PC-9 (cell line): ENCODE measurements at regions not wholly inside any gene's neighbourhood (a gene's known extent, or its start where the extent isn't known, plus 50 kb on each side); places are given as distances from the start of the nearest gene placed in this dataset.

Experiments used
- EZH2 ChIP-seq: fragments of 200-600 bp; sonication (generic); IDR thresholded peaks from 2 replicates; pipeline ENCODE4 v1.8.0; 2017; ENCODE audit warnings: antibody characterized with exemption, low read depth
- TF ChIP-seq, protein P1 (sequence below): fragments of 200-600 bp; sonication (generic); conservative IDR thresholded peaks from 2 replicates; pipeline ENCODE4 v1.6.1; 2017; ENCODE audit warnings: mixed run types, antibody characterized with exemption, mild to moderate bottlenecking, moderate library complexity

DNA sequence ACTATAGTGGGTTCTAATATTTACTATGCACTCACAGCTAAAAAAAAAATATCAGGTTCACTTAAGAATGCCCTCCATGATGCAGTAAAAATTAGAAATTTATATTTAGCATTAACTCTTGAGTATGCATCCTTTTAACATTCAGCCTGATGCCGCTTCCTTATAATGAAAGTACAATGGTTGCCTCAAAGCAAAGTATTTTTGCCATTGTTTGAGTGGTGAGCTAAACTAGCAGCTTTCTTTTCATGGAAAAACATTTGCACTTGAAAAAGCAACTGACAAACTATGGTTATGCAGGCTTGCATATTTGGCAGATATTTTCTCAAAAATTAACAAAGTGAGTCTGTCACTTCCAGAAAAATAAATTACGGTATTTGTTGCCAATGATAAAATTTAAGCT, 188.6 kb downstream of the SLC6A15 start:
- TF ChIP-seq, protein P1, sequence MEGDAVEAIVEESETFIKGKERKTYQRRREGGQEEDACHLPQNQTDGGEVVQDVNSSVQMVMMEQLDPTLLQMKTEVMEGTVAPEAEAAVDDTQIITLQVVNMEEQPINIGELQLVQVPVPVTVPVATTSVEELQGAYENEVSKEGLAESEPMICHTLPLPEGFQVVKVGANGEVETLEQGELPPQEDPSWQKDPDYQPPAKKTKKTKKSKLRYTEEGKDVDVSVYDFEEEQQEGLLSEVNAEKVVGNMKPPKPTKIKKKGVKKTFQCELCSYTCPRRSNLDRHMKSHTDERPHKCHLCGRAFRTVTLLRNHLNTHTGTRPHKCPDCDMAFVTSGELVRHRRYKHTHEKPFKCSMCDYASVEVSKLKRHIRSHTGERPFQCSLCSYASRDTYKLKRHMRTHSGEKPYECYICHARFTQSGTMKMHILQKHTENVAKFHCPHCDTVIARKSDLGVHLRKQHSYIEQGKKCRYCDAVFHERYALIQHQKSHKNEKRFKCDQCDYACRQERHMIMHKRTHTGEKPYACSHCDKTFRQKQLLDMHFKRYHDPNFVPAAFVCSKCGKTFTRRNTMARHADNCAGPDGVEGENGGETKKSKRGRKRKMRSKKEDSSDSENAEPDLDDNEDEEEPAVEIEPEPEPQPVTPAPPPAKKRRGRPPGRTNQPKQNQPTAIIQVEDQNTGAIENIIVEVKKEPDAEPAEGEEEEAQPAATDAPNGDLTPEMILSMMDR = no peak
- no peak for TF ChIP-seq EZH2
